ENCODE measurements at regions not wholly inside any gene's neighbourhood (a gene's known extent, or its start where the extent isn't known, plus 50 kb on each side); places are given as distances from the start of the nearest gene placed in this dataset.

DNA sequence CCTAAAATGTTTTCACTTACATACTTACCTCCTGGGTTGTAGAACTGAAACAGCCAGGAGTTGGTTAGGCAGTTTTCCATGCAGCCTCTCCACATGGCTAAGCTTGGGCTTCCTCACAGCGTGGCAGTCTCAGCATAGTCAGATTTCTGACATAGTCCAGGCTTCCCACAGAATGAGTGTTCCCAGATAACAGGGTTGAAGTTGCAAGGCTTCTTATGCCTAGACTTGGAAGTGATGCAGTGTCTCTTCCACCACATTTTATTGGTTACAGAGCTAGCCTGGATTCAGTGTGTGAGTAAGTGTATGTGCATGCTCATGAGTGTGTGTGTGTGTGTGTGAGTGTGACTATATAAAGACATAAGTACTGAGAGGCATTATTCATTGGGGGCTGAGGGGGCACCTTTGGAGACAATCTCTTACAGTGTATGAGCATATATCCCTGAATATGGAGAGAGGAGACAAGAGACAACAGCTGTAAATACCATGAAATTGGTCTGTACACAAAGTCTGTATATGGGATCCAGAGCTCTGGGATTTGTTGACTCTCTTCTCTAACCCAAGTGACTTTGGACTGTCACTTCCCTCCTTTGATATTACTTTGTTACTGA lies 78.1 kb downstream of the ZNF621 start:
- ATAC-seq (ENCODE audit: insufficient read depth, low read depth) = no peak
- Histone ChIP-seq H3K27me3 (ENCODE audit: insufficient read depth, low read length, poor library complexity) (no peaks in the 10 kb centered on the region), H3K36me3 (ENCODE audit: insufficient read depth, low read length) (no peaks in the 10 kb centered on the region), H3K27ac (ENCODE audit: low read length) (no peak overlapping the region), H3K9ac (ENCODE audit: low read depth, low read length) (no peak overlapping the region), H4K20me1 (ENCODE audit: insufficient read depth, low read length) (no peaks in the 10 kb centered on the region), H3K9me3 (ENCODE audit: insufficient read depth, low read length, severe bottlenecking) (no peaks in the 10 kb centered on the region), H2AFZ (ENCODE audit: low read depth, low read length) (no peak overlapping the region), H3K4me1 (ENCODE audit: insufficient read depth, low read length) (no peaks in the 10 kb centered on the region), H3K79me2 (ENCODE audit: insufficient read depth, low read length) (no peaks in the 10 kb centered on the region), H3K4me3 (ENCODE audit: low read depth in 1 of 2, low read length in 2 of 2) (no peak overlapping the region), H3K4me2 (ENCODE audit: insufficient read depth, low read length) (no peak overlapping the region)
- no peak for TF ChIP-seq CTCF (IDR thresholded peaks at IDR 0.05; ENCODE audit: borderline replicate concordance, extremely low read depth, low read length, poor library complexity, severe bottlenecking)
- no peak for TF ChIP-seq EZH2 (IDR thresholded peaks at IDR 0.05; ENCODE audit: borderline replicate concordance, low read depth, low read length, severe bottlenecking)
- no peak for DNase-seq

- Histone ChIP-seq H3K9me3 (ENCODE audit: insufficient read depth, low read length, severe bottlenecking) (no peaks in the 10 kb centered on the region), H3K79me2 (ENCODE audit: insufficient read depth, low read length) (no peaks in the 10 kb centered on the region), H3K9ac (ENCODE audit: low read depth, low read length) (no peak overlapping the region), H3K36me3 (ENCODE audit: insufficient read depth, low read length) (no peaks in the 10 kb centered on the region), H3K4me3 (ENCODE audit: low read depth in 1 of 2, low read length in 2 of 2) (no peak overlapping the region), H4K20me1 (ENCODE audit: insufficient read depth, low read length) (no peaks in the 10 kb centered on the region), H3K4me2 (ENCODE audit: insufficient read depth, low read length) (no peak overlapping the region), H2AFZ (ENCODE audit: low read depth, low read length) (no peak overlapping the region), H3K27ac (ENCODE audit: low read length) (no peak overlapping the region), H3K4me1 (ENCODE audit: insufficient read depth, low read length) (no peaks in the 10 kb centered on the region), H3K27me3 (ENCODE audit: insufficient read depth, low read length, poor library complexity) (no peaks in the 10 kb centered on the region)
- ATAC-seq (ENCODE audit: insufficient read depth, low read depth) = no peak
- no peak for TF ChIP-seq CTCF (IDR thresholded peaks at IDR 0.05; ENCODE audit: borderline replicate concordance, extremely low read depth, low read length, poor library complexity, severe bottlenecking)
- TF ChIP-seq EZH2 (IDR thresholded peaks at IDR 0.05; ENCODE audit: borderline replicate concordance, low read depth, low read length, severe bottlenecking) = no peak
- DNase-seq = no peak
These were observed 81.2 kb downstream of the ZNF621 start for GRCh38 chr3:40605960-40606359.

DNA sequence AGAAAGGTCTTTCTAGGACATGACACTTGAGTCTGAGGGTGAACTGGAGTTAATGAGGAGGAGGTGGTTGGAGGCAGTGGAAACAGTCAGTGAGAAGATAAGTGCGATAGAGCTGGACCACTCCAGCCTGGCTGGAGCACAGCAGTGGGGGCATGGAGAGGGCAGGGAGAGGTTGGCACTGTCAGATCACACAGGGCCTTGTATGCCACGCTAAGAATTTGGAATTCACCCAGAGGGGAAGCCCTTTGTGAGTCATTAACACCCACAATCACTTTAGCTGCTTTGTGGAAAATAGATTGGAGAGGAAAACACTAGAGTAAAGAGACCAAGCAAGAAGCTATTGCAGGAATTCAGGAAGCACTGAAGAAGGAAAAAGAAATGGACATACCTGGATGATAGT lies 83.3 kb downstream of the ZNF621 start:
- H3K27me3 ChIP-seq (ENCODE audit: insufficient read depth, low read length, poor library complexity) = no peaks in the 10 kb centered on the region
- no peak overlapping the region for H3K9ac ChIP-seq (ENCODE audit: low read depth, low read length)
- no peak for ATAC-seq (ENCODE audit: insufficient read depth, low read depth)
- no peak overlapping the region for H3K27ac ChIP-seq (ENCODE audit: low read length)
- H3K4me1 ChIP-seq (ENCODE audit: insufficient read depth, low read length) = no peaks in the 10 kb centered on the region
- H3K4me3 ChIP-seq (ENCODE audit: low read depth in 1 of 2, low read length in 2 of 2) = no peak overlapping the region
- H3K9me3 ChIP-seq (ENCODE audit: insufficient read depth, low read length, severe bottlenecking) = no peaks in the 10 kb centered on the region
- no peak for TF ChIP-seq CTCF (IDR thresholded peaks at IDR 0.05; ENCODE audit: borderline replicate concordance, extremely low read depth, low read length, poor library complexity, severe bottlenecking)
- no peak for TF ChIP-seq EZH2 (IDR thresholded peaks at IDR 0.05; ENCODE audit: borderline replicate concordance, low read depth, low read length, severe bottlenecking)
- DNase-seq = no peak
- H2AFZ ChIP-seq (ENCODE audit: low read depth, low read length) = no peak overlapping the region
- H3K36me3 ChIP-seq (ENCODE audit: insufficient read depth, low read length) = no peaks in the 10 kb centered on the region
- H3K4me2 ChIP-seq (ENCODE audit: insufficient read depth, low read length) = no peak overlapping the region
- no peaks in the 10 kb centered on the region for H3K79me2 ChIP-seq (ENCODE audit: insufficient read depth, low read length)
- H4K20me1 ChIP-seq (ENCODE audit: insufficient read depth, low read length) = no peaks in the 10 kb centered on the region

GRCh38 chr3:40613306-40613705 lies 88.5 kb downstream of the ZNF621 start:
- no peaks in the 10 kb centered on the region for H3K36me3 ChIP-seq (ENCODE audit: insufficient read depth, low read length)
- TF ChIP-seq EZH2 (IDR thresholded peaks at IDR 0.05; ENCODE audit: borderline replicate concordance, low read depth, low read length, severe bottlenecking) (no peak), CTCF (IDR thresholded peaks at IDR 0.05; ENCODE audit: borderline replicate concordance, extremely low read depth, low read length, poor library complexity, severe bottlenecking) (no peak)
- no peak overlapping the region for H3K4me3 ChIP-seq (ENCODE audit: low read depth in 1 of 2, low read length in 2 of 2)
- H3K79me2 ChIP-seq (ENCODE audit: insufficient read depth, low read length) = no peaks in the 10 kb centered on the region
- ATAC-seq (ENCODE audit: insufficient read depth, low read depth) (no peak), DNase-seq (no peak)
- no peaks in the 10 kb centered on the region for H3K4me1 ChIP-seq (ENCODE audit: insufficient read depth, low read length)
- no peaks in the 10 kb centered on the region for H3K9me3 ChIP-seq (ENCODE audit: insufficient read depth, low read length, severe bottlenecking)
- no peak overlapping the region for H2AFZ ChIP-seq (ENCODE audit: low read depth, low read length)
- no peaks in the 10 kb centered on the region for H4K20me1 ChIP-seq (ENCODE audit: insufficient read depth, low read length)
- peaks cover 3% of the 10 kb centered on the region for H3K27me3 ChIP-seq (ENCODE audit: insufficient read depth, low read length, poor library complexity)
- H3K27ac ChIP-seq (ENCODE audit: low read length) = no peak overlapping the region
- H3K9ac ChIP-seq (ENCODE audit: low read depth, low read length) = no peak overlapping the region
- no peak overlapping the region for H3K4me2 ChIP-seq (ENCODE audit: insufficient read depth, low read length)

All from DND-41 (cell line).